Fibroblast of lung (primary cell): ENCODE measurements at regions not wholly inside any gene's neighbourhood (a gene's known extent, or its start where the extent isn't known, plus 50 kb on each side); places are given as distances from the start of the nearest gene placed in this dataset.

Source experiments
- CTCF ChIP-seq, 2 donors: IDR thresholded peaks in 1 of 2; conservative IDR thresholded peaks in 1 of 2; 1 replicate in 1 of 2; 2 replicates in 1 of 2; pipeline ENCODE4 v1.5.1; 2011 to 2012; ENCODE audit warnings: low read length in 2 of 2, control low read depth in 1 of 2, inconsistent platforms in 1 of 2, low read depth in 1 of 2, mild to moderate bottlenecking in 1 of 2
- EZH2 ChIP-seq: IDR thresholded peaks from 2 replicates; pipeline ENCODE4 v1.5.1; 2012; ENCODE audit warnings: low read length, control low read depth, mild to moderate bottlenecking; ENCODE audit errors: missing control alignments

GRCh38 chr16:59729613-59730012 lies 995.5 kb upstream of the GOT2 start:
- TF ChIP-seq CTCF (conservative IDR thresholded peaks at IDR 0.05 in 1 of 2, IDR thresholded peaks at IDR 0.05 in 1 of 2; ENCODE audit: low read depth in 1 of 2, low read length in 2 of 2) (no peak), EZH2 (no peak)
